ENCODE measurements at regions not wholly inside any gene's neighbourhood (a gene's known extent, or its start where the extent isn't known, plus 50 kb on each side); places are given as distances from the start of the nearest gene placed in this dataset.

GRCh38 chr5:17147170-17147569 is 70.3 kb upstream of the BASP1 start:
- no peak overlapping the region for H3K4me3 ChIP-seq (ENCODE audit: low read depth, low read length)
- no peak for TF ChIP-seq CTCF (IDR thresholded peaks at IDR 0.05; ENCODE audit: low read depth, low read length, missing control alignments)
- DNase-seq (ENCODE audit: low read depth) = no peak

- no peak for DNase-seq (ENCODE audit: low read depth)
- H3K4me3 ChIP-seq (ENCODE audit: low read depth, low read length) = no peak overlapping the region
- TF ChIP-seq CTCF (IDR thresholded peaks at IDR 0.05; ENCODE audit: low read depth, low read length, missing control alignments) = no peak
Measured at GRCh38 chr5:17147617-17148016, 69.8 kb upstream of the BASP1 start.

- no peak overlapping the region for H3K4me3 ChIP-seq (ENCODE audit: low read depth, low read length)
- DNase-seq (ENCODE audit: low read depth) = no peak
- TF ChIP-seq CTCF (IDR thresholded peaks at IDR 0.05; ENCODE audit: low read depth, low read length, missing control alignments) = no peak
Measured at GRCh38 chr5:17148481-17148880, 69.0 kb upstream of the BASP1 start.

- no peak for DNase-seq (ENCODE audit: low read depth)
- no peak for TF ChIP-seq CTCF (IDR thresholded peaks at IDR 0.05; ENCODE audit: low read depth, low read length, missing control alignments)
- no peak overlapping the region for H3K4me3 ChIP-seq (ENCODE audit: low read depth, low read length)
Measured at GRCh38 chr5:17149786-17150185, 67.6 kb upstream of the BASP1 start.

- TF ChIP-seq CTCF (IDR thresholded peaks at IDR 0.05; ENCODE audit: low read depth, low read length, missing control alignments) = no peak
- H3K4me3 ChIP-seq (ENCODE audit: low read depth, low read length) = no peak overlapping the region
- no peak for DNase-seq (ENCODE audit: low read depth)
Measured at GRCh38 chr5:17150531-17150930, 66.9 kb upstream of the BASP1 start.

GRCh38 chr5:17151686-17152085 is 65.7 kb upstream of the BASP1 start:
- no peak overlapping the region for H3K4me3 ChIP-seq (ENCODE audit: low read depth, low read length)
- TF ChIP-seq CTCF (IDR thresholded peaks at IDR 0.05; ENCODE audit: low read depth, low read length, missing control alignments) = no peak
- no peak for DNase-seq (ENCODE audit: low read depth)

- no peak for DNase-seq (ENCODE audit: low read depth)
- TF ChIP-seq CTCF (IDR thresholded peaks at IDR 0.05; ENCODE audit: low read depth, low read length, missing control alignments) = no peak
- H3K4me3 ChIP-seq (ENCODE audit: low read depth, low read length) = no peak overlapping the region
Measured at GRCh38 chr5:17154211-17154996, 63.0 kb upstream of the BASP1 start.

Measured in GM12864 (cell line).